Transverse colon (tissue), 4 donors: ENCODE measurements at regions not wholly inside any gene's neighbourhood (a gene's known extent, or its start where the extent isn't known, plus 50 kb on each side); places are given as distances from the start of the nearest gene placed in this dataset.
"Not testable (repeated sequence)": the region's sequence is repeated elsewhere in the genome, so short reads cannot be mapped to it uniquely, and the experiment has no call there.

Source experiments
- DNase-seq: peaks from one replicate; pipeline ENCODE4 v3.0.0-alpha.2; 2019
- H3K27ac ChIP-seq, 4 donors: fragments of 200-600 bp; sonication (generic); 2 replicates each; pipeline ENCODE4 v1.5.1; 2016 to 2018; ENCODE audit warnings: inconsistent platforms in 4 of 4
- H3K27me3 ChIP-seq: fragments of 200-600 bp; sonication (generic); 2 replicates; pipeline ENCODE4 v1.5.1; 2017; ENCODE audit warnings: inconsistent platforms
- H3K36me3 ChIP-seq, 4 donors: fragments of 200-600 bp; sonication (generic); 2 replicates each; pipeline ENCODE4 v1.5.1; 2017 to 2019; ENCODE audit warnings: inconsistent platforms in 4 of 4
- H3K4me1 ChIP-seq, 4 donors: fragments of 200-600 bp; sonication (generic); 2 replicates each; pipeline ENCODE4 v1.5.1; 2017 to 2020; ENCODE audit warnings: inconsistent platforms in 4 of 4
- H3K4me3 ChIP-seq, 4 donors: fragments of 200-600 bp; sonication (generic); 1 replicate in 1 of 4; 2 replicates in 3 of 4; pipeline versions ENCODE4 v1.5.1 to v1.6.1; 2017 to 2019; ENCODE audit warnings: inconsistent platforms in 4 of 4
- H3K9me3 ChIP-seq, 2 donors: fragments of 200-600 bp; sonication (generic); 2 replicates each; pipeline ENCODE4 v1.5.1; 2017 to 2019; ENCODE audit warnings: inconsistent platforms in 2 of 2
- CTCF ChIP-seq, 5 experiments: fragments of 200-600 bp in 3 of 5; fragments of 450-650 bp in 2 of 5; sonication (generic) in 3 of 5; IDR thresholded peaks; 1 replicate in 2 of 5; 2 replicates in 3 of 5; pipeline ENCODE4 v1.5.1; 2016 to 2017; ENCODE audit warnings: antibody characterized with exemption in 5 of 5, inconsistent platforms in 3 of 5, mild to moderate bottlenecking in 2 of 5, moderate library complexity in 1 of 5
- EP300 ChIP-seq: sonication (generic); formaldehyde crosslinking; IDR thresholded peaks from one replicate; pipeline ENCODE4 v1.6.1; 2017; ENCODE audit warnings: antibody characterized with exemption, low read depth
- POLR2A ChIP-seq: fragments of 450-650 bp; IDR thresholded peaks from one replicate; pipeline ENCODE4 v1.6.1; 2016; ENCODE audit warnings: antibody characterized with exemption, mild to moderate bottlenecking, moderate library complexity
- POLR2AphosphoS5 ChIP-seq, 3 donors: sonication (generic); formaldehyde crosslinking; IDR thresholded peaks; one replicate each; pipeline ENCODE4 v1.6.1; 2016; ENCODE audit warnings: antibody characterized with exemption in 3 of 3
- WGBS, 2 donors: methylation state at CpG; one replicate each; pipeline ENCODE4 v1.1.5; 2018; ENCODE audit warnings: low coverage in 1 of 2; 5-methylcytosine and 5-hydroxymethylcytosine counted together
- in situ Hi-C, 4 donors: fragments of 200-750 bp; cut with MboI; loops; one replicate each; pipeline versions ENCODE4 v1.15.0 to v1.15.1; 2017; ENCODE audit warnings: low sequenced_read_pairs in 3 of 4, low pct_ligation_motif_present in 1 of 4, low pct_unique_long_range_greater_than_20kb in 1 of 4
- intact Hi-C: fragments of 100-400 bp; cut with DNase I; formaldehyde crosslinking; loops from one replicate; pipeline ENCODE4 v1.15.1; 2023; ENCODE audit warnings: low total_unique reads

GRCh38 chr15:22240986-22241385, 160.7 kb downstream of the OR4M2 start:
- Histone ChIP-seq H3K27ac (no peak overlapping the region), H3K36me3 (no peaks in the 10 kb centered on the region), H3K27me3 (no peaks in the 10 kb centered on the region), H3K4me1 (no peaks in the 10 kb centered on the region), H3K4me3 (no peak overlapping the region), H3K9me3 (no peaks in the 10 kb centered on the region)
- no peak for DNase-seq
- WGBS, 2 donors: 57% methylated on average over 7 of the region's 7 CpGs; no CpG with 5 or more reads in 1 of the 2 donors
- intact Hi-C loops (no loop called here), in situ Hi-C loops (no loop called here)
- TF ChIP-seq POLR2A (no peak), EP300 (no peak), CTCF (IDR thresholded peaks at IDR 0.05) (no peak), POLR2AphosphoS5 (IDR thresholded peaks at IDR 0.05) (no peak)

DNA sequence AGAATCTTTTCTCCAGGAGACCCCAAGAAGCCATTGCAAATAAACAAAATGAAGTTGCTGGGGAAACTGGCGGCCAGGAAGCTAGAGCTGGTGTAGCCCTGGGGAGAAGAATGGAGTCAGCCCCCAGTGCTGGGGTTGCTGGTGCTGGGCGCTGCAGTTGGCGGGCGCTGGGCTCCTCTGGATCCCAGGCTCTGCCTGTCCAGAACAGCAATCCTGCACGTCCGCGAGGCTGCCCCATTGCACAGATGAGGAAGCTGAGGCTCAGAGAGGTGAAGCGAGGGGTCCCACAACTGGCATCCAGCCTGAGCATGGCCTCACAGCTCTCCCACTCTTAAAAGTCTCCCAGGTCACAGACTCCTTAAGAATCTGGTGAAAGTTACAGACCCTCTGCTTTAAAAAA, 161.1 kb downstream of the OR4M2 start:
- no peak for DNase-seq
- 79 to 84% methylated on average over 2 to 8 of the region's 8 CpGs for WGBS, 2 donors
- no peaks in the 10 kb centered on the region for H3K27me3 ChIP-seq
- in situ Hi-C loops (no loop called here), intact Hi-C loops (no loop called here)
- no peaks in the 10 kb centered on the region for H3K9me3 ChIP-seq
- no peaks in the 10 kb centered on the region for H3K4me1 ChIP-seq
- H3K27ac ChIP-seq: no peak overlapping the region
- no peak overlapping the region for H3K4me3 ChIP-seq
- no peaks in the 10 kb centered on the region for H3K36me3 ChIP-seq
- TF ChIP-seq POLR2A (no peak), CTCF (IDR thresholded peaks at IDR 0.05) (no peak), EP300 (no peak), POLR2AphosphoS5 (IDR thresholded peaks at IDR 0.05) (no peak)

DNA sequence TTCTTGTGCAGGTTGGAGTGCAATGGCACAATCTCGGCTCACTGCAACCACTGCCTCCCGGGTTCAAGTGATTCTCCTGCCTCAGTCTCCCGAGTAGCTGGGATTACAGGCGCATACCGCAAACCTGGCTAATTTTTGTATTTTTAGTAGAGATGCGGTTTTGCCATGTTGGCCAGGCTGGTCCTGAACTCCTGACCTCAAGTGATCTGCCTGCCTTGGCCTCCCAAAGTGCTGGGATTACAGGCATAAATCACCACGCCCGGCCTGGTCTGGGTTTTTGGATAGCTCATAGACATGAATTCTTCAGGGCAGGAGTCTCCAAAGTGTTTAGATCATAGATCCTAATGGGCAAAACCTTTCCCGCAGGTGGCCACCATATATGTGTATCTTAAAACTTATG, 162.0 kb downstream of the OR4M2 start:
- 79 to 88% methylated on average over 5 to 9 of the region's 9 CpGs for WGBS, 2 donors
- H3K4me1 ChIP-seq, H3K4me3 ChIP-seq, intact Hi-C loops, in situ Hi-C loops, H3K9me3 ChIP-seq, H3K27me3 ChIP-seq, H3K27ac ChIP-seq, DNase-seq, H3K36me3 ChIP-seq: not testable (repeated sequence)

- DNase-seq: no peak
- Histone ChIP-seq H3K27me3 (no peaks in the 10 kb centered on the region), H3K36me3 (no peaks in the 10 kb centered on the region), H3K27ac (no peak overlapping the region), H3K4me1 (no peaks in the 10 kb centered on the region), H3K9me3 (no peaks in the 10 kb centered on the region), H3K4me3 (no peak overlapping the region)
- TF ChIP-seq POLR2A (no peak), EP300 (no peak), POLR2AphosphoS5 (IDR thresholded peaks at IDR 0.05) (no peak), CTCF (IDR thresholded peaks at IDR 0.05) (no peak)
- intact Hi-C loops (no loop called here), in situ Hi-C loops (no loop called here)
- 70 to 85% methylated on average over 2 to 8 of the region's 8 CpGs for WGBS, 2 donors
These were observed 163.3 kb downstream of the OR4M2 start for GRCh38 chr15:22243440-22244130.

DNA sequence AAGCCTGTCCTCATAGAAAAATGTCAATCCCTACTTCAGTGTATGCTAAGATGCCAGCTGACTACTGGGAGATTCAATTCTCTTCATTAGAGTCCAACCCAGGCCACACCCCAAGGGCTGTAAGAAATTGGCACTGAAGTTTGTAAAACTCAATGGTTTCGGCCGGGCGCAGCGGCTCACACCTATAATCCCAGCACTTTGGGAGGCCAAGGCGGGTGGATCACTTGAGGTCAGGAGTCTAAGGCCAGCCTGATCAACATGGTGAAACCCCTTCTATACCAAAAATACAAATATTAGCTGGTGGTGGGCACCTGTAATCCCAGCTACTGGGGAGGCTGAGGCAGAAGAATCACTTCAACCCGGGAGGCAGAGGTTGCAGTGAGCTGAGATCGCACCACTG, 169.2 kb downstream of the OR4M2 start:
- DNase-seq, intact Hi-C loops, H3K9me3 ChIP-seq: not testable (repeated sequence)

GRCh38 chr15:22250501-22251290, 170.4 kb downstream of the OR4M2 start:
- intact Hi-C loops, H3K4me1 ChIP-seq, H3K4me3 ChIP-seq, DNase-seq, in situ Hi-C loops, H3K9me3 ChIP-seq, H3K27me3 ChIP-seq, H3K36me3 ChIP-seq, H3K27ac ChIP-seq: not testable (repeated sequence)
- 71 to 78% methylated on average over 3 to 18 of the region's 18 CpGs for WGBS, 2 donors

More for the DNA sequence above, 169.2 kb downstream of the OR4M2 start:
- H3K4me3 ChIP-seq, H3K27ac ChIP-seq, H3K4me1 ChIP-seq, H3K36me3 ChIP-seq, in situ Hi-C loops, H3K27me3 ChIP-seq: not testable (repeated sequence)
- 90% methylated on average over 7 of the region's 7 CpGs; no CpG with 5 or more reads in 1 of the 2 donors for WGBS, 2 donors
